ENCODE measurements at regions not wholly inside any gene's neighbourhood (a gene's known extent, or its start where the extent isn't known, plus 50 kb on each side); places are given as distances from the start of the nearest gene placed in this dataset.

- Histone ChIP-seq H3K27ac (ENCODE audit: low read length) (no peak overlapping the region), H3K4me3 (ENCODE audit: low read length) (no peak overlapping the region), H3K36me3 (ENCODE audit: control insufficient read depth, insufficient read depth, low read length) (no peaks in the 10 kb centered on the region), H3K9me3 (ENCODE audit: control insufficient read depth, insufficient read depth, low read length) (no peaks in the 10 kb centered on the region), H3K4me1 (ENCODE audit: control insufficient read depth, insufficient read depth, low read length) (no peaks in the 10 kb centered on the region), H3K27me3 (ENCODE audit: control insufficient read depth, insufficient read depth, low read length) (no peaks in the 10 kb centered on the region)
- intact Hi-C loops (cut with micrococcal nuclease), result no loop called here
- ATAC-seq (no peak), DNase-seq (no peak)
- Mint-ChIP-seq H3K4me1 (no peaks in the 10 kb centered on the region), H3K9me3 (peaks cover 16 to 19% of the 10 kb centered on the region in 2 donors), H3K4me3 (no peak overlapping the region), H3K27me3 (ENCODE audit: low read depth in 2 of 2) (no peaks in the 10 kb centered on the region), H3K36me3 (no peaks in the 10 kb centered on the region), H3K27ac (no peak overlapping the region)
- WGBS (ENCODE audit: insufficient coverage), result 31% methylated on average over 3 of the region's 3 CpGs
- no peak for TF ChIP-seq CTCF (IDR thresholded peaks at IDR 0.05)
These were observed 108.6 kb upstream of the TAC1 start for GRCh38 chr7:97623333-97623732.

- no peaks in the 10 kb centered on the region for H3K27me3 Mint-ChIP-seq (ENCODE audit: low read depth in 2 of 2)
- H3K4me3 Mint-ChIP-seq, result no peak overlapping the region
- no peak for ATAC-seq
- intact Hi-C loops (cut with micrococcal nuclease), result no loop called here
- H3K27me3 ChIP-seq (ENCODE audit: control insufficient read depth, insufficient read depth, low read length), result no peaks in the 10 kb centered on the region
- no peak for DNase-seq
- H3K36me3 ChIP-seq (ENCODE audit: control insufficient read depth, insufficient read depth, low read length), result no peaks in the 10 kb centered on the region
- no peak overlapping the region for H3K27ac ChIP-seq (ENCODE audit: low read length)
- no peaks in the 10 kb centered on the region for H3K4me1 Mint-ChIP-seq
- H3K4me1 ChIP-seq (ENCODE audit: control insufficient read depth, insufficient read depth, low read length), result no peaks in the 10 kb centered on the region
- no peak for TF ChIP-seq CTCF (IDR thresholded peaks at IDR 0.05)
- H3K9me3 Mint-ChIP-seq, result peaks cover 15 to 16% of the 10 kb centered on the region in 2 donors
- 100% methylated on average over 1 of the region's 1 CpG for WGBS (ENCODE audit: insufficient coverage)
- H3K27ac Mint-ChIP-seq, result no peak overlapping the region
- no peaks in the 10 kb centered on the region for H3K36me3 Mint-ChIP-seq
- H3K9me3 ChIP-seq (ENCODE audit: control insufficient read depth, insufficient read depth, low read length), result no peaks in the 10 kb centered on the region
- no peak overlapping the region for H3K4me3 ChIP-seq (ENCODE audit: low read length)
These were observed 101.8 kb upstream of the TAC1 start for GRCh38 chr7:97630116-97630515.

GRCh38 chr7:97635622-97636021 lies 96.3 kb upstream of the TAC1 start:
- no peaks in the 10 kb centered on the region for H3K36me3 ChIP-seq (ENCODE audit: control insufficient read depth, insufficient read depth, low read length)
- no peak overlapping the region for H3K4me3 Mint-ChIP-seq
- no peaks in the 10 kb centered on the region for H3K9me3 ChIP-seq (ENCODE audit: control insufficient read depth, insufficient read depth, low read length)
- no peak for DNase-seq
- no peaks in the 10 kb centered on the region for H3K27me3 Mint-ChIP-seq (ENCODE audit: low read depth in 2 of 2)
- WGBS (ENCODE audit: insufficient coverage), result 100% methylated on average over 4 of the region's 4 CpGs
- no peak overlapping the region for H3K4me3 ChIP-seq (ENCODE audit: low read length)
- peaks cover 0 to 3% of the 10 kb centered on the region in 2 donors for H3K9me3 Mint-ChIP-seq
- H3K27me3 ChIP-seq (ENCODE audit: control insufficient read depth, insufficient read depth, low read length), result no peaks in the 10 kb centered on the region
- H3K4me1 ChIP-seq (ENCODE audit: control insufficient read depth, insufficient read depth, low read length), result no peaks in the 10 kb centered on the region
- intact Hi-C loops (cut with micrococcal nuclease), result no loop called here
- no peak overlapping the region for H3K27ac ChIP-seq (ENCODE audit: low read length)
- H3K27ac Mint-ChIP-seq, result no peak overlapping the region
- ATAC-seq, result no peak
- no peak for TF ChIP-seq CTCF (IDR thresholded peaks at IDR 0.05)
- no peaks in the 10 kb centered on the region for H3K36me3 Mint-ChIP-seq
- H3K4me1 Mint-ChIP-seq, result no peaks in the 10 kb centered on the region

GRCh38 chr7:97639036-97639435 lies 92.8 kb upstream of the TAC1 start:
- no peaks in the 10 kb centered on the region for H3K9me3 ChIP-seq (ENCODE audit: control insufficient read depth, insufficient read depth, low read length)
- H3K4me1 ChIP-seq (ENCODE audit: control insufficient read depth, insufficient read depth, low read length), result no peaks in the 10 kb centered on the region
- H3K36me3 ChIP-seq (ENCODE audit: control insufficient read depth, insufficient read depth, low read length), result no peaks in the 10 kb centered on the region
- Mint-ChIP-seq H3K27me3 (ENCODE audit: low read depth in 2 of 2) (no peaks in the 10 kb centered on the region), H3K4me3 (no peak overlapping the region), H3K9me3 (peaks cover 3 to 6% of the 10 kb centered on the region in 2 donors), H3K36me3 (no peaks in the 10 kb centered on the region), H3K4me1 (no peaks in the 10 kb centered on the region), H3K27ac (no peak overlapping the region)
- no peak for TF ChIP-seq CTCF (IDR thresholded peaks at IDR 0.05)
- DNase-seq (no peak), ATAC-seq (no peak)
- no peaks in the 10 kb centered on the region for H3K27me3 ChIP-seq (ENCODE audit: control insufficient read depth, insufficient read depth, low read length)
- H3K27ac ChIP-seq (ENCODE audit: low read length), result no peak overlapping the region
- no peak overlapping the region for H3K4me3 ChIP-seq (ENCODE audit: low read length)
- intact Hi-C loops (cut with micrococcal nuclease), result no loop called here
